PC-3 (cell line): ENCODE measurements at regions not wholly inside any gene's neighbourhood (a gene's known extent, or its start where the extent isn't known, plus 50 kb on each side); places are given as distances from the start of the nearest gene placed in this dataset.
"Not testable (repeated sequence)": the region's sequence is repeated elsewhere in the genome, so short reads cannot be mapped to it uniquely, and the experiment has no call there.

Source experiments
- ATAC-seq: fragments of 200-7000 bp; cut with Tn5 transposase; 2 replicates; pipeline ENCODE4 v1.9.1; 2020; ENCODE audit warnings: mild to moderate bottlenecking, moderate library complexity
- BruUV-seq: library from RNA; stranded (reverse); fragments of 400-500 nt; replicated peaks from 2 replicates; lab custom pipeline; 2021; lab: Mats Ljungman, UMichigan
- CTCF ChIA-PET: fragments of 300-600 bp; sonication (Branson Sonifier 250); formaldehyde crosslinking; loops from one replicate; lab custom pipeline; 2022; ENCODE audit warnings: antibody characterized with exemption; lab: Charles Lee
- POLR2A ChIA-PET: fragments of 300-600 bp; sonication (Branson Sonifier 250); formaldehyde crosslinking; loops from one replicate; lab custom pipeline; 2022; ENCODE audit warnings: antibody characterized with exemption; ENCODE audit not compliant: unreplicated experiment; lab: Charles Lee
- DNase-seq: peaks from one replicate; pipeline ENCODE4 v3.0.0-alpha.2; 2015
- H2AFZ ChIP-seq: fragments of 300-600 bp; sonication (generic); 2 replicates; pipeline ENCODE4 v1.6.0; 2016; ENCODE audit warnings: antibody characterized with exemption, low read length
- H3F3A ChIP-seq: fragments of 300-600 bp; sonication (generic); one replicate; pipeline ENCODE4 v1.6.0; 2017; ENCODE audit warnings: antibody characterized with exemption, low read length, control low read depth, mild to moderate bottlenecking; ENCODE audit not compliant: unreplicated experiment
- H3K27ac ChIP-seq: fragments of 300-600 bp; sonication (generic); 2 replicates; pipeline ENCODE4 v1.5.1; 2016; ENCODE audit warnings: mild to moderate bottlenecking, low read length
- H3K27me3 ChIP-seq: fragments of 300-600 bp; sonication (generic); 2 replicates; pipeline ENCODE4 v1.6.1; 2016; ENCODE audit warnings: low read length, mixed read lengths
- H3K36me3 ChIP-seq: fragments of 300-600 bp; sonication (generic); 2 replicates; pipeline ENCODE4 v1.6.1; 2016; ENCODE audit warnings: low read depth, mixed run types, low read length, mixed read lengths
- H3K4me1 ChIP-seq: fragments of 300-600 bp; sonication (generic); 2 replicates; pipeline ENCODE4 v1.5.1; 2016; ENCODE audit warnings: low read length; ENCODE audit not compliant: insufficient read depth
- H3K4me2 ChIP-seq: fragments of 300-600 bp; sonication (generic); 2 replicates; pipeline ENCODE4 v1.6.0; 2016; ENCODE audit warnings: low read length
- H3K4me3 ChIP-seq: fragments of 300-600 bp; sonication (generic); 2 replicates; pipeline ENCODE4 v1.5.1; 2016; ENCODE audit warnings: mild to moderate bottlenecking, low read length, mixed read lengths
- H3K79me2 ChIP-seq: fragments of 300-600 bp; sonication (generic); 2 replicates; pipeline ENCODE4 v1.6.1; 2017; ENCODE audit warnings: low read length, mixed read lengths
- H3K9ac ChIP-seq: fragments of 300-600 bp; sonication (generic); 2 replicates; pipeline ENCODE4 v1.6.0; 2016; ENCODE audit warnings: mild to moderate bottlenecking, low read length
- H3K9me2 ChIP-seq: fragments of 300-600 bp; sonication (generic); replicated peaks from 2 replicates; pipeline ENCODE4 v1.6.1; 2016; ENCODE audit warnings: mixed run types, low read length, mixed read lengths
- H3K9me3 ChIP-seq: fragments of 300-600 bp; sonication (generic); 2 replicates; pipeline ENCODE4 v1.6.1; 2016; ENCODE audit warnings: low read length, mixed read lengths
- H4K20me1 ChIP-seq: fragments of 300-600 bp; sonication (generic); 2 replicates; pipeline ENCODE4 v1.6.1; 2016; ENCODE audit warnings: low read length, mixed read lengths
- EZH2 ChIP-seq: fragments of 300-600 bp; sonication (generic); IDR thresholded peaks from one replicate; pipeline ENCODE4 v1.6.1; 2017; ENCODE audit warnings: antibody characterized with exemption, mild to moderate bottlenecking, low read length; ENCODE audit not compliant: unreplicated experiment
- EZH2phosphoT487 ChIP-seq: fragments of 300-600 bp; sonication (generic); IDR thresholded peaks from 2 replicates; pipeline ENCODE4 v1.6.1; 2018; ENCODE audit warnings: mild to moderate bottlenecking, antibody characterized with exemption, low read length, borderline replicate concordance
- intact Hi-C: fragments of 100-400 bp; cut with micrococcal nuclease; formaldehyde crosslinking; loops from 2 replicates; pipeline ENCODE4 v1.9.0; 2023
- TF ChIP-seq, protein P1 (sequence below): fragments of 300-600 bp; sonication (generic); conservative IDR thresholded peaks from 2 replicates; pipeline ENCODE4 v1.5.1; 2017; ENCODE audit warnings: antibody characterized with exemption, low read depth, mild to moderate bottlenecking, low read length

DNA sequence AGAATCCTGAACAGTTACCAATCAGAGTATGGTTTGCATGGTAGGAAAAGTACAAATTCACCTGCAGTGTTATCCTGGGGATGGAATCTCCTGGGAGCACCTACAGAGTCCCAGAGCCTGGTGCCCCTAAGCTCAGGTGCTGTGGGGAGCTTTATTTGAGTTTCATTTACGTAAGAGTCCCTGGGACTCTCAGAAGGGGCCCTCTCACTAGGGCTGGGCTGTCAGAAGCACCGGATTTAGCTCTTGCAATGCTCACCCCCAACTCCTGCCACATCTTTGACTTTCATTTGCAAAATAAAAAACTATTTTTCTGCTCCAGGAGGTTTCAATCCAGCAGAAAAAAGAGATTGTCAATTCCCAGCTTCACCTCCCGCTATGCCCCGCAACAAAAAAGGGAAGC is 569.8 kb upstream of the B3GAT1 start:
- Histone ChIP-seq H3K27me3 (0 out of 2 replicates have a peak, but pooled peaks cover 3% of the 10 kb centered on the region), H3K4me3 (no peak overlapping the region), H3K9me3 (0 out of 2 replicates have a peak, but pooled peaks cover 9% of the 10 kb centered on the region), H3K4me2 (no peak overlapping the region), H3F3A (no peaks in the 10 kb centered on the region), H4K20me1 (no peaks in the 10 kb centered on the region), H3K9me2 (no peaks in the 10 kb centered on the region), H3K36me3 (no peaks in the 10 kb centered on the region), H3K79me2 (no peaks in the 10 kb centered on the region), H2AFZ (no peak overlapping the region), H3K4me1 (no peaks in the 10 kb centered on the region), H3K27ac (no peak overlapping the region), H3K9ac (no peak overlapping the region)
- BruUV-seq: no TSS peak
- ChIA-PET POLR2A (no interaction called here), CTCF (no interaction called here)
- DNase-seq (no peak), ATAC-seq (no peak)
- TF ChIP-seq EZH2phosphoT487 (no peak), EZH2 (no peak)
- TF ChIP-seq, protein P1, sequence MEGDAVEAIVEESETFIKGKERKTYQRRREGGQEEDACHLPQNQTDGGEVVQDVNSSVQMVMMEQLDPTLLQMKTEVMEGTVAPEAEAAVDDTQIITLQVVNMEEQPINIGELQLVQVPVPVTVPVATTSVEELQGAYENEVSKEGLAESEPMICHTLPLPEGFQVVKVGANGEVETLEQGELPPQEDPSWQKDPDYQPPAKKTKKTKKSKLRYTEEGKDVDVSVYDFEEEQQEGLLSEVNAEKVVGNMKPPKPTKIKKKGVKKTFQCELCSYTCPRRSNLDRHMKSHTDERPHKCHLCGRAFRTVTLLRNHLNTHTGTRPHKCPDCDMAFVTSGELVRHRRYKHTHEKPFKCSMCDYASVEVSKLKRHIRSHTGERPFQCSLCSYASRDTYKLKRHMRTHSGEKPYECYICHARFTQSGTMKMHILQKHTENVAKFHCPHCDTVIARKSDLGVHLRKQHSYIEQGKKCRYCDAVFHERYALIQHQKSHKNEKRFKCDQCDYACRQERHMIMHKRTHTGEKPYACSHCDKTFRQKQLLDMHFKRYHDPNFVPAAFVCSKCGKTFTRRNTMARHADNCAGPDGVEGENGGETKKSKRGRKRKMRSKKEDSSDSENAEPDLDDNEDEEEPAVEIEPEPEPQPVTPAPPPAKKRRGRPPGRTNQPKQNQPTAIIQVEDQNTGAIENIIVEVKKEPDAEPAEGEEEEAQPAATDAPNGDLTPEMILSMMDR: no peak
- intact Hi-C loops: no loop called here

DNA sequence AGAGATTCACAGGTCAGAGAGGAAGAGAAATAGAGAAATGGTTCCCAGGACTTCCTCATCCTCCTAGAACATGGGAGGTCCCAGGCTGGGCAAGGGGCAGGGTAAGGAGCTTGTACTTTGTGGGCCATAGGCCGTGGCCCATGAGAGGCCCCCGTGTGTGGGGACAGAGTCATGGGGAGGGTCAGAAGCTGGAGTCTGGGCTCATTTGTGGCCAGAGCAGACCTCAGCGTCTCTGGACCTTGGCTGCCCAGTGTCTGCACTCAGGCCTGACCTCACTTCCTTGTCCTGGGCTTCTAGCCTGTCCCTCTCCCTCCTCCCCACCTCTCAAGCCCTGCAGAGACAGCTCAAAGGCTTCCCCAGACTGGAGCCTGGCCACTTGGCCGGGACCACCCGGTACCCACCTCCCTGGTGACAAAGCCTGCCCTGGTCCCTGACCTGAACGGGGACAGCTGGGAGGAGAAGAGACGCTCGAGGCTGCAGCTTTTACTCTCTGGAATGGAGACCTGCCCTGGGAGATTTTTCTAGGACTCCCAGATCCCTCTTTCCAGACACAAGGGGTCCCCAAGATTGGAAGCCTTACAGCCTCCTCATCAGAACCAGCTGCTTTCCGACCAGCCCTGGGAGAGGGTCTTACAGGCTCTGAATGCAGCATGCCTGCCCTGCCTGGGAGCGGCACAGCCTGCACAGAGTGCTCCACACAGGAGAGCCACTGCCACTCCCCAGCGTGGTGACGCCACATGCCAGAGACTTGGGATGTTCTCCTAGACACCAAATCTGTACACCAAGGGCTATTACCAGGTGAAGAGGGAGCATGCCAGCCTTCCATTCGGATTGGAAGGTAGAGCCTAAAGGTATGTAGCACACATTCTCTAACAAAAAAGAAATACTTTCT is 569.0 kb upstream of the B3GAT1 start:
- peaks cover 3% of the 10 kb centered on the region; the same call in 1 of the 2 replicates for H3K27me3 ChIP-seq
- H3K4me1 ChIP-seq: no peaks in the 10 kb centered on the region
- no peaks in the 10 kb centered on the region for H3K9me2 ChIP-seq
- intact Hi-C loops: no loop called here
- no peaks in the 10 kb centered on the region for H4K20me1 ChIP-seq
- ChIA-PET POLR2A (no interaction called here), CTCF (no interaction called here)
- TF ChIP-seq, protein P1: no peak
- no peak for TF ChIP-seq EZH2phosphoT487
- TF ChIP-seq EZH2: no peak
- H2AFZ ChIP-seq: no peak overlapping the region
- H3K36me3 ChIP-seq: no peaks in the 10 kb centered on the region
- no TSS peak for BruUV-seq
- H3K4me2 ChIP-seq: no peak overlapping the region
- no peak for ATAC-seq
- no peaks in the 10 kb centered on the region for H3K79me2 ChIP-seq
- H3K9me3 ChIP-seq: 0 out of 2 replicates have a peak, but pooled peaks cover 9% of the 10 kb centered on the region
- DNase-seq: no peak
- no peak overlapping the region for H3K9ac ChIP-seq
- H3K27ac ChIP-seq: no peak overlapping the region
- no peak overlapping the region for H3K4me3 ChIP-seq
- H3F3A ChIP-seq: no peaks in the 10 kb centered on the region

DNA sequence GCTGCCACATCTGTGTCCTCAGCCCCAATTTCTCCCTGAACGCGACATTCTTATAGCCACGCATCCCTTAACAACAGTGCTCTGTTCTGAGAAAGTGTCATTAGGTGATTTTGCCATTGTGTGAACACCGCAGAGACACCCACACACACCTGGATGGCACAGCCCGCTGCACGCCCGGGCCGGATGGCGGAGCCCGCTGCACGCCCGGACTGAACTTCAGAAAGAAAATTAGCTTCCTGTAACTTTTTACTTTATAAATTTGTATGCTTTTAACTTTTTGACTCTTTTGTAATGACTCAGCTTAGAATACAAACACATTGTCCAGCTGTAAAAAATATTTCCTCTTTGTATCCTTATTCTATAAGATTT is 567.0 kb upstream of the B3GAT1 start:
- ATAC-seq, H3K27ac ChIP-seq, POLR2A ChIA-PET, H3K9me2 ChIP-seq, H3K36me3 ChIP-seq, H3K9me3 ChIP-seq, H3K4me2 ChIP-seq, intact Hi-C loops, CTCF ChIA-PET, H3K4me3 ChIP-seq, H3K9ac ChIP-seq, DNase-seq, H3K27me3 ChIP-seq, H4K20me1 ChIP-seq, BruUV-seq, H3K79me2 ChIP-seq, H3F3A ChIP-seq, H3K4me1 ChIP-seq, H2AFZ ChIP-seq: not testable (repeated sequence)
